Posterior cingulate gyrus (tissue), 11 donors: ENCODE measurements at regions not wholly inside any gene's neighbourhood (a gene's known extent, or its start where the extent isn't known, plus 50 kb on each side); places are given as distances from the start of the nearest gene placed in this dataset.

Experiments used
- DNase-seq, 10 donors: peaks; one replicate each; pipeline versions ENCODE4 v3.0.0 to v3.0.0-alpha.2; 2020 to 2021; ENCODE audit warnings: mixed read lengths in 3 of 10
- intact Hi-C: fragments of 100-400 bp; cut with DNase I; formaldehyde crosslinking; loops from one replicate; pipeline ENCODE4 v1.15.1; 2023

DNA sequence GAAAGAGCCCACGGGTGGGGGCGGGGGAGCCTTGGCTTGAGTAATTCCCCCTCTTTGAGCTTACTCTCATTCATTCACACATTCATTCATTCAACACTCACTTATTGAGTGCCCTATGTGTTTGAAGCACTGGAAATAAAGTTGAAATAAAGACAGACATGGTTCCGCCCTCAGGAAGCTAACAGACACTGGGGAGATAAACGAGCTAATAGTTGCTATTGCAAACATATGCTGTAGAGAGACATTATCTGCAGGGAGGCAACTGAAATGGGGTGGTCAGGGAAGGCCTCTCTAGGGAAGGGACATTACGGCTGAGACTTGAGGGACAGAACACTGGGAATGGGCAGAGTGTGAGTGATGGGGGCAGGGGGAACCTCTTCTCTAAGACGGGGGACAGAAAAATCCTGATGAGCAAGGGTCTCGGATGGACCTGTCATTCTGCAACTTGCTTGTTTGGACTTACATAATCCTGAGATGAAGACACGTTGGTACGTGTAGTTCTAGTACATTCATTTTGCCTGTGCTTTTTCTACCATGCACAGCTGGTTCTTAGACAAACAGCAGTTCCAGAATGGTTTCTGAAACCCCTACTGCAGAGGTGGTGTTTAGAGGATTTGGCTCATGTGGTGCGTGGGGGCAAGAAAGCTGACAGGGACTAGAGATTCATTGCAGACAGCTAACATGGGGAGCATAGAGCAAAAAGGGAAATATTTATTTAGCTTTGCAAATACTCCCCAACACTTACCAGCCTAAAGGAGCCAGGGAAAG lies 71.1 kb upstream of the BLCAP start:
- intact Hi-C loops: no loop called here

DNA sequence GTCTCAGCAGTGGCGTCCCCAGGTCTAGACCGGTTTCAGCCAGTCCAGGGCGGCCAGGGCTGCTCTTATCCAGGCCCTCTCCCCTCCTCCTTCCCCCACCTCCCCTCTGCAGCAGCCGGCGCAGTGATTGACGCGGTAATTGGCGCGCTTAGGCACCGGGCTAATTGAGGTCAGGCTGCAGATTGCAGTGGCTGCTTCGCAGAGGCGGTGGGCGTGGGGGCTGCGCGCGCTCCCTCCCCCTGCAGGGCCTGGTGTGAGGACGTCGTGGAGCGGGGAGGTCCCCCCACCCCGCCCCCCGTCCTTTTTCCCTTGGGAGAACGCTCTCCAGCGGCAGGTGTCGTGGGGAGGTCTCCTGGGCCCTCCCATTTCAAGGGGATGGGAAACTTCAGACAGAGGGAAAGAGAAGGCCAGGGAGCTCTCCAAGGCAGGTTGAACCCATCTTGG lies 70.4 kb upstream of the BLCAP start:
- DNase-seq: no peak
- intact Hi-C loops: no loop called here

More for the DNA sequence above, 71.1 kb upstream of the BLCAP start:
- DNase-seq: peak in 3 of 10 donors; percentile 12 to 32 (median 29)

DNA sequence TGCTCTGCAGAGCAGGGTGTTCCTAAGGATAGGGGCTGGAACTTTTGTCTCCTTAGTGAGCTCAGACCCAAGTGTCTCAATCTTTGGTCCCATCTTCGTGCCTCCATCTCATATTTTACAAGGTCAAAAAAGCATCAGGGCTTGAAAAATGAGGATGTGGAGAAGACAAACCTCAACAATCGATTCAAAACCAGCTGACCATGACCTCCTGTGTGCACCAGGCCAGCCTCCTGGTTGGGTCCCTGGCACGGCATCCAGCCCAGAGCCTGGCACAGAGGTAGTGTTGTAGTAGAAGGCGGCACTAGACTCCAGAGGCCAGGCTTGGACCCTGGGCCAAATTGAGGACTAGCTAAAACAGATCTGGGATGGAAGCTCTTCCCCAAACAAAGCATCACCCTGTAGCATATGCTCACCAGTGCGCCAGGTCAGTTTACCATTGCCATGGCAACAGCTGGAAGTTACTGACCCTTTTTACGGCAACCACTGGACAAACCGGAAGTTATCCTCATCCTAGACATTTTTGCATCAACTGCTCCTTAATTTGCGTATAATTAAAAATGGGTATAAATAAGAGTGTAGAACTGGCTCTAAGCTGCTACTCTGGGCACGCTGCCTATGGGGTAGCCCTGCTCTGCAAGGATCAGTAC lies 69.3 kb upstream of the BLCAP start:
- no peak for DNase-seq

DNA sequence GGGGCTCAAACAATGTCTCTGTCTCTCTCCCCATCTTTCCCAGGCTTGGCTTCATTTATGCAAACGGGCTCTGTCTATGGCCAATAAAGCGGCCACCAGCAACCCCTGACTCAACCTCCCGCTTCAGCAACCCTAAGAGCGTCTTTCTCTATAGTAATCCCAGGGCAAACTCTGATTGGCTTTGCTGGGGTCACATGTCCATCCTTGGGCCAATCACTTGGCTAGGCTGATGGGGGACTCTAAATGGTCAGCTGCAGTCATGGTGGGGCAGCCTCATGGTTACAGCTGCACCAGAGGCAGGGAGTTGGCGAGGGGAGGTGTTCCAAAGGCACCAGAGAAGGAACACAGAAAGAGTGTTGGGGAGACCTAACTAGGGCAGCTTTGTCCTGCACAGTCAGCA lies 68.5 kb upstream of the BLCAP start:
- intact Hi-C loops: no loop called here
- DNase-seq: no peak

More for the DNA sequence above, 69.3 kb upstream of the BLCAP start:
- intact Hi-C loops: no loop called here

DNA sequence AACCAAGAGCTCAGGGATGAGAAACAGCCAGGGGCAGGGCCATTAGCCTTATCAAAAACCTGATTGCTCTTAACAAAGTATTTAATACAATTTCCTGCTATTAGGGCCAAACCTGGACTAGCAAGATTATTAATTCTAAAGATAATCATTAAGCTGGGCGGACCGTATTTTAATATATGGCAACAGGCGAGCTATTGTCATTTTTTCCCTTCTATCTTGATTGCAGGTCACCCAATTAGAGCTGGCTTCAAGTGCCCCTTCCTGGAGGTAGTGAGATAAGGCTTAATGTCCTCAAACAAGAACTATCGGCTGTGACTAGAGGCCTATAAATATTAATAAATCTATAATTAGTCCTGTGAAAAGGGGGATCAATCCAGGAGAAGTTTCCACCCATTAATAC lies 66.0 kb upstream of the BLCAP start:
- no peak for DNase-seq
- intact Hi-C loops: no loop called here

DNA sequence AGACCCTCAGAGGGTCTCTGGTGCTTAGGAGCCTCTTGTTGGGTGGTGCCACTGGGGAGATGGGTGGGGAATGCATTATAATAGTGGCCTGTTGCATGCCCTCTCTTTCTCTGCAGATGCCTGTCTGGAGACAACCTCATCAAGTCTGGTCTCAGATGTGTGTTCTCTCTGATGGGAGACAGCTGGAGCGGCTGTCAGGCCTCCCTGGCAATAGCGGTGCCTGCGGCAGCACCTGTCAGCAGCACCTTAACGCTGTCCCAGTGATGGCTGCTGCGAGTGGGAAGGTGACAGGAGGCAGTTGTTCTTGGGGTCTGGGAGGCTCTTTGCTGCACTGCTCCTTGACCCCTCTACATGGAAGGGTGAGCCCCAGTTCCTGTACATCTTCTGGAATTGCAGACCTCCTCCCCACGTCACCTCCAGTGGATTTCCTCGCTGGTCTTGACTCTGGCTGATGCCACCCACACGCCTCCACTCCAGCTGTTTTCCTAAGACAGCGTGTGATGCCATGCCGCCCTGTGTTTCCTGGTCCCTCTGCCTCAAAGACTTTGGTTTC lies 63.3 kb upstream of the BLCAP start:
- intact Hi-C loops: no loop called here
- DNase-seq: no peak

DNA sequence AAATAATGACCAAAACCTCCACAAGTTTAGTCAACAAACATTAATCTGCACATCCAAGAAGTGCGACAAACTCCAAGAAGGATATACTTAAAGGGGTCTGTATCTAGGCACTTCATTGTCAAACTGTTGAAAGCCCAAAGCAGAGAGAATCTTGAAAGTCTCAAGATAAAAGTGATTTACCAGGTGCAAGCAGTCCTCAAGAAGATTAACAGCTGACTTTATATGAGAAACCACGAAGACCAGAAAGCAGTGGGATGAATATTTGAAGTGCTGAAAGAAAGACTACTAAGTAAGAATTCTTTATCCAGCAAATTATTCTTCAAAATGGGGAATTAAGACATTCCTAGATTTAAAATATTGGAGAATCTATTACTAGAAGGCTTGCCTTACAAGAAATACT lies 58.4 kb upstream of the BLCAP start:
- DNase-seq: no peak
- intact Hi-C loops: no loop called here

DNA sequence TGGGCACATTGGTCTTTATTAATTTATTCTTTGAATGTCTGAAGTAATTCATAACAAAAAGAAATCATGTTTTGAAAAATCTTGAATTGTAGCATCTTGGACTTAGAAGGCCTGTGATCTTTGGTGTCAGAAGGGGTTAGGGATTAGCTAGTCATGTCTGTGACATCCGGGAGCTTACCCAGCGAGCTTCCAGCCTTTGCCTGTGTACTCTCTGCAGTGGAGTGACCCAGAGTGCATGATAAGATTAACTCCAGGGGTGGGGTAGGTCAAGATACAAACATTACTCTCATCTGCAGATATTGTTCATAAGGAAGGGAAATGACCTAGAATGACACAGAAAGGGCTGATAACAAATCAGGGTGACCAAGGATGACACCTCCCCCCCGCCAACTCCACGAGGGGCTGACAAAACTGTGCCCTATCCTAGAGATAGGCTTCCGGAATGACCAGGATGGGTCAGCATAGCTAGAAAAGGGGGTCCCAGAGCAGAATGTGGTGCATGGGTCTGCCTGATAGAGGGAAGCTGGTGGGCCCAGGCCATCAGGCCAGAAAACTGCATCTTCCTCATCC lies 56.6 kb upstream of the BLCAP start:
- no peak for DNase-seq
- intact Hi-C loops: no loop called here

DNA sequence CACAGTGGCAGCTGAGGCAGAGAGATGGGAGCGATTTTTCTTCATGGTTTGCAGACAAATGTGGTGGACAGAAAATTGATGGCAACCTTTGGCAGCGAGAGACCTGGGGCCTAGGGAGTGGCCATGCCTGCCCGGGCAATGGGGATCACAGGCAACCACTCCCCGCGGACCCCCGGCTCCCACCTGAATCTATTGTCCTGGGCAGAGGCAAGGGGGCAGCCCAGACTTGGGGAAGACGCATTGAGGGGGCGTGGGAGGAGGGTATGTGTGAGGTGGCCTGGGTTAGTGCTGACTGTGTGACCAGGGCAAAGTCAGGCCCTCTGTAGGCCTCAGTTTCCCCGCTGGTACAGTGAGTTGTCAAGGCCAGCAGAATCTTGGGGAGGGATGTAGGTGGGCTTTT lies 53.6 kb upstream of the BLCAP start:
- intact Hi-C loops: no loop called here
- DNase-seq: no peak

DNA sequence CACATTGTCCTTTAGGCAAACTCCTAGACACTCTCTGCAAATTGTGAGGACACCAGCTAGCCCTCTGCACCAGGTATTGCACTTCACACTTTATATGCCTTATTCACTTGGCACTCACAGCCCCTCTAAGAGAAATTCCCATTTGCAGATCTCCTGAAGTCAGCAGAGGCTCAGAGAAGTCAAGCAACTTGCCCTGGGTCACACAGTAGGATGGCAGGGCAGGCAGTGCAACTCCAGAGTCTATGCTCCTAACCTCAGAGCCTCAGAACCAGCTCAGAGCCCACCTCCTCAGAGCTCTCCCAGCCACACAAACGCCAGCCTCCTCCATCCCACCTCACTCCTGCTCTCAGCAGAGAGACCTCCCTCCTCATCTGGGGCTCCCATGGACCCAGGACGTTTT lies 52.4 kb upstream of the BLCAP start:
- no peak for DNase-seq
- intact Hi-C loops: no loop called here

DNA sequence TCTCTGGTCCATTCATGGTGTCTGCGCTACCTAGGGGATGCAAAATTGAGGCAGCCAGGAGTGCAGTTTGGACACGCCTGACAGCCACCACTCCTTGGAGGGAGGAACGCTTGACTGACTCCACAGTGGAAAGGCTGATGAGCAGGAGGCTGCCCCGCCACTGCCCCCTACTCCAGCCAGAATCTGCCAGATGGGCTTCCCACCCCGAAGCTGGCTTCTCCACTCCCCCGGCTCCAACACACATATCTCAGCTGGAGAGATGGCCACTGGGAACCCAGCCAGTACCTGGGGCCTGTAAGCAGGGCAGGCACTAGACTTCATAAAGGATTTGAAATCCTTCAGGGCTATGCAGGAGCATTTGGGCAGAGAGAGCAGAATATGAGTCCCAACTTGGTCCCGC lies 51.4 kb upstream of the BLCAP start:
- DNase-seq: no peak
- intact Hi-C loops: no loop called here

DNA sequence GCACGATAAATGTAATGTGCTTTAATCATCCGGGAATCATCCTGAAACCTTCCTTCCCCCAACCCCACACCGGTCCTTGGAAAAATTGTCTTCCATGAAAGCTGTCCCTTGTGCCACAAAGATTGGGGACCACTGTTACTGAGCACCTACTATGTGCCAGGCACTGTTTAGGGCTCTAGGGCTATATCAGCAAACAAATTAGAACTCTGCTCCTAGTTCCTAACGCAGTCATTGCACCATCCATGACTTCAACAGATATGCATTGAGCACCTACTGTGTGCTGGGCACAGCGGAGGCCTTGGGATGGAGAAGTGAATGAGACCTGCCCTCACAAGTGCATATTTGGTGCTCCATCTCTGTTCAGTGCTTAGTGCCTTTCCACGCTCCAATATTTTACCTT lies 50.3 kb upstream of the BLCAP start:
- DNase-seq: no peak
- intact Hi-C loops: no loop called here
